MM.1S (cell line): ENCODE measurements at regions not wholly inside any gene's neighbourhood (a gene's known extent, or its start where the extent isn't known, plus 50 kb on each side); places are given as distances from the start of the nearest gene placed in this dataset.
"Not testable (repeated sequence)": the region's sequence is repeated elsewhere in the genome, so short reads cannot be mapped to it uniquely, and the experiment has no call there.

Experiments
- DNase-seq: peaks from one replicate; pipeline ENCODE4 v3.0.0-alpha.2; 2015
- H2AFZ ChIP-seq: fragments of 300-600 bp; sonication (generic); 2 replicates; pipeline ENCODE4 v1.6.0; 2016; ENCODE audit warnings: antibody characterized with exemption, low read length
- H3F3A ChIP-seq: fragments of 300-600 bp; sonication (generic); 2 replicates; pipeline ENCODE4 v1.6.1; 2016; ENCODE audit warnings: mild to moderate bottlenecking, antibody characterized with exemption, low read length, moderate library complexity, mixed read lengths; ENCODE audit not compliant: insufficient read depth
- H3K27ac ChIP-seq: fragments of 300-600 bp; sonication (generic); 2 replicates; pipeline ENCODE4 v1.5.1; 2016; ENCODE audit warnings: mild to moderate bottlenecking, low read length
- H3K27me3 ChIP-seq: fragments of 300-600 bp; sonication (generic); replicated peaks from 2 replicates; pipeline ENCODE4 v1.6.0; 2016; ENCODE audit warnings: low read length; ENCODE audit not compliant: insufficient read depth
- H3K36me3 ChIP-seq: fragments of 300-600 bp; sonication (generic); replicated peaks from 2 replicates; pipeline ENCODE4 v1.6.1; 2016; ENCODE audit warnings: mild to moderate bottlenecking, low read length, mixed read lengths; ENCODE audit not compliant: insufficient read depth
- H3K4me1 ChIP-seq: fragments of 300-600 bp; sonication (generic); 2 replicates; pipeline ENCODE4 v1.6.1; 2016; ENCODE audit warnings: low read length, mixed read lengths
- H3K4me2 ChIP-seq: fragments of 300-600 bp; sonication (generic); 2 replicates; pipeline ENCODE4 v1.6.0; 2016; ENCODE audit warnings: low read depth, low read length
- H3K4me3 ChIP-seq: fragments of 300-600 bp; sonication (generic); 2 replicates; pipeline ENCODE4 v1.5.1; 2016; ENCODE audit warnings: low read length, mixed read lengths
- H3K79me2 ChIP-seq: fragments of 300-600 bp; sonication (generic); 2 replicates; pipeline ENCODE4 v1.6.1; 2016; ENCODE audit warnings: mixed run types, low read length, mixed read lengths
- H3K9ac ChIP-seq: fragments of 300-600 bp; sonication (generic); 2 replicates; pipeline ENCODE4 v1.6.1; 2016; ENCODE audit warnings: low read length, mixed read lengths
- H3K9me2 ChIP-seq: fragments of 300-600 bp; sonication (generic); replicated peaks from 2 replicates; pipeline ENCODE4 v1.6.1; 2016; ENCODE audit warnings: mild to moderate bottlenecking, low read length, mixed read lengths; ENCODE audit not compliant: insufficient read depth
- H3K9me3 ChIP-seq: fragments of 300-600 bp; sonication (generic); replicated peaks from 2 replicates; pipeline ENCODE4 v1.6.1; 2016; ENCODE audit warnings: mild to moderate bottlenecking, low read length, mixed read lengths; ENCODE audit not compliant: insufficient read depth
- H4K20me1 ChIP-seq: fragments of 300-600 bp; sonication (generic); 2 replicates; pipeline ENCODE4 v1.6.1; 2016; ENCODE audit warnings: mild to moderate bottlenecking, low read length, moderate library complexity, mixed read lengths; ENCODE audit not compliant: insufficient read depth
- CTCF ChIP-seq: fragments of 300-600 bp; sonication (generic); IDR thresholded peaks from 2 replicates; pipeline ENCODE4 v1.5.1; 2016; ENCODE audit warnings: antibody characterized with exemption, low read length, mixed read lengths
- EZH2 ChIP-seq: fragments of 300-600 bp; sonication (generic); optimal IDR thresholded peaks from 2 replicates; pipeline ENCODE3; 2017; ENCODE audit warnings: low read depth, mild to moderate bottlenecking, antibody characterized with exemption, low read length, mixed read lengths
- EZH2phosphoT487 ChIP-seq: fragments of 300-600 bp; sonication (generic); IDR thresholded peaks from 2 replicates; pipeline ENCODE4 v1.6.1; 2018; ENCODE audit warnings: antibody characterized with exemption, low read length

- H2AFZ ChIP-seq, result no peak overlapping the region
- no peak overlapping the region for H3K9ac ChIP-seq
- H3F3A ChIP-seq, result no peaks in the 10 kb centered on the region
- no peaks in the 10 kb centered on the region for H3K79me2 ChIP-seq
- H3K4me3 ChIP-seq, result no peak overlapping the region
- H3K27ac ChIP-seq, result no peak overlapping the region
- no peak for TF ChIP-seq EZH2phosphoT487
- TF ChIP-seq EZH2, result no peak
- no peak for TF ChIP-seq CTCF
- H4K20me1 ChIP-seq, result no peaks in the 10 kb centered on the region
- no peaks in the 10 kb centered on the region for H3K36me3 ChIP-seq
- no peaks in the 10 kb centered on the region for H3K27me3 ChIP-seq
- no peak overlapping the region for H3K4me2 ChIP-seq
- no peaks in the 10 kb centered on the region for H3K4me1 ChIP-seq
- no peak for DNase-seq
- H3K9me2 ChIP-seq, result no peaks in the 10 kb centered on the region
- H3K9me3 ChIP-seq, result no peaks in the 10 kb centered on the region
Measured at GRCh38 chrX:1093586-1094421, 118.6 kb downstream of the CRLF2 start.

DNA sequence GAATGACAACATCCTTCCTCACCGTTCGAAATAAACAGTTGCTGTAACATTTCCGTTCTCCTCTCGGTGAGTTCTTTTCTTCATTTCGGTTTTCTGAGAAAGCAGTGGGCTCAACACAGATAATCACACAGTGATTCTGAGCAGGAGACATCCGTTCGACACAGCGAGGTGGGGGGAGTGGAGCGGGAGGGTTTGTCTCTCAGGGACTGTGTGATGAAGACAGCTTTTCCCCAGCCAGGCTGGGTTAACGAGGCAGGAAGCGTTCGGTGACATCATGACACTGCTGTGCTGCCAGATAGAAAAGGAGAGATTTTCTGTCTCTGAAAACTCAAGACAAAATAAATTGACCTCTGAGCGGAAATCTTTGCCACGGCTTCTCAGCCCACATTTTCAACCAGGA is 119.3 kb downstream of the CRLF2 start:
- H3F3A ChIP-seq, result no peaks in the 10 kb centered on the region
- H3K4me1 ChIP-seq, result no peaks in the 10 kb centered on the region
- no peaks in the 10 kb centered on the region for H3K9me3 ChIP-seq
- no peak overlapping the region for H2AFZ ChIP-seq
- H3K9me2 ChIP-seq, result no peaks in the 10 kb centered on the region
- no peaks in the 10 kb centered on the region for H3K79me2 ChIP-seq
- no peak for DNase-seq
- no peaks in the 10 kb centered on the region for H3K27me3 ChIP-seq
- H3K4me3 ChIP-seq, result no peak overlapping the region
- no peak overlapping the region for H3K27ac ChIP-seq
- no peak overlapping the region for H3K9ac ChIP-seq
- H3K36me3 ChIP-seq, result no peaks in the 10 kb centered on the region
- no peaks in the 10 kb centered on the region for H4K20me1 ChIP-seq
- H3K4me2 ChIP-seq, result no peak overlapping the region
- TF ChIP-seq EZH2 (no peak), CTCF (no peak), EZH2phosphoT487 (no peak)

- Histone ChIP-seq H3K9me3 (no peaks in the 10 kb centered on the region), H4K20me1 (no peaks in the 10 kb centered on the region), H2AFZ (no peak overlapping the region), H3K4me3 (no peak overlapping the region), H3K9me2 (no peaks in the 10 kb centered on the region), H3K4me1 (no peaks in the 10 kb centered on the region), H3K9ac (no peak overlapping the region), H3K79me2 (no peaks in the 10 kb centered on the region), H3K4me2 (no peak overlapping the region), H3K36me3 (no peaks in the 10 kb centered on the region), H3F3A (no peaks in the 10 kb centered on the region), H3K27ac (no peak overlapping the region), H3K27me3 (no peaks in the 10 kb centered on the region)
- DNase-seq, result no peak
- TF ChIP-seq EZH2 (no peak), EZH2phosphoT487 (no peak), CTCF (no peak)
Measured at GRCh38 chrX:1086444-1087409, 125.7 kb downstream of the CRLF2 start.

GRCh38 chrX:1085871-1086270 is 126.6 kb downstream of the CRLF2 start:
- H3K9me3 ChIP-seq, H4K20me1 ChIP-seq, H3K9me2 ChIP-seq, H2AFZ ChIP-seq, H3F3A ChIP-seq, H3K36me3 ChIP-seq, H3K79me2 ChIP-seq, H3K9ac ChIP-seq, DNase-seq, H3K27me3 ChIP-seq, H3K4me2 ChIP-seq, H3K27ac ChIP-seq, H3K4me3 ChIP-seq, H3K4me1 ChIP-seq: not testable (repeated sequence)
